ENCODE measurements at regions not wholly inside any gene's neighbourhood (a gene's known extent, or its start where the extent isn't known, plus 50 kb on each side); places are given as distances from the start of the nearest gene placed in this dataset.

GRCh38 chr4:30437316-30437715 lies 282.9 kb upstream of the PCDH7 start:
- TF ChIP-seq, protein P1, sequence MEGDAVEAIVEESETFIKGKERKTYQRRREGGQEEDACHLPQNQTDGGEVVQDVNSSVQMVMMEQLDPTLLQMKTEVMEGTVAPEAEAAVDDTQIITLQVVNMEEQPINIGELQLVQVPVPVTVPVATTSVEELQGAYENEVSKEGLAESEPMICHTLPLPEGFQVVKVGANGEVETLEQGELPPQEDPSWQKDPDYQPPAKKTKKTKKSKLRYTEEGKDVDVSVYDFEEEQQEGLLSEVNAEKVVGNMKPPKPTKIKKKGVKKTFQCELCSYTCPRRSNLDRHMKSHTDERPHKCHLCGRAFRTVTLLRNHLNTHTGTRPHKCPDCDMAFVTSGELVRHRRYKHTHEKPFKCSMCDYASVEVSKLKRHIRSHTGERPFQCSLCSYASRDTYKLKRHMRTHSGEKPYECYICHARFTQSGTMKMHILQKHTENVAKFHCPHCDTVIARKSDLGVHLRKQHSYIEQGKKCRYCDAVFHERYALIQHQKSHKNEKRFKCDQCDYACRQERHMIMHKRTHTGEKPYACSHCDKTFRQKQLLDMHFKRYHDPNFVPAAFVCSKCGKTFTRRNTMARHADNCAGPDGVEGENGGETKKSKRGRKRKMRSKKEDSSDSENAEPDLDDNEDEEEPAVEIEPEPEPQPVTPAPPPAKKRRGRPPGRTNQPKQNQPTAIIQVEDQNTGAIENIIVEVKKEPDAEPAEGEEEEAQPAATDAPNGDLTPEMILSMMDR (IDR thresholded peaks at IDR 0.05), result no peak
- POLR2A ChIA-PET, result no interaction called here
- no peak for DNase-seq

DNA sequence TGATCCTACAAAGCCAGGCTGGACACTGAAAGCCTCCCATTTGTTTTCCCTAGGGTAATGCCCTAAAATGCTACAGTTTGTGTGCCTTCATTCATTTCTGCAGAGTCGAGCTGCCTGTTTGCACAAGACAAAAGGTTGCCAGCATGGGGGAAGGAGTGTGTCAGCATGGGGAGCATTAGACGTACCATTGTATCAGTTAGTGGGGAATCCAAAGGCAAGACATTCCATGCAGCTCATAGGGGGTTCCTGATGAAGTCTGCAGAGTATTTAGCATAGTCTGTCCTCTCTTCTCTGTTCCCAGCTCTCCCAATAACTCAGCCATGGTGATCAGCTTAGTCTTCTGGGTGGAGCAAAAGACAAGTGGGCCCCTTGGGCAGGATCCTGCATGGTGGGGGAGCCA lies 276.9 kb upstream of the PCDH7 start:
- Mint-ChIP-seq H3K4me3 (no peak overlapping the region), H3K4me1 (ENCODE audit: low read depth) (no peaks in the 10 kb centered on the region), H3K36me3 (ENCODE audit: low read depth) (no peaks in the 10 kb centered on the region), H3K9me3 (peaks cover 7% of the 10 kb centered on the region), H3K27me3 (no peaks in the 10 kb centered on the region), H3K27ac (no peak overlapping the region)
- ATAC-seq (no peak), DNase-seq (no peak)
- ChIA-PET CTCF (no interaction called here), POLR2A (no interaction called here)
- intact Hi-C loops (cut with micrococcal nuclease), result no loop called here
- TF ChIP-seq, protein P1 (IDR thresholded peaks at IDR 0.05), result no peak

More at GRCh38 chr4:30437316-30437715, 282.9 kb upstream of the PCDH7 start:
- CTCF ChIA-PET, result no interaction called here
- H3K4me1 Mint-ChIP-seq (ENCODE audit: low read depth), result no peaks in the 10 kb centered on the region
- H3K4me3 Mint-ChIP-seq, result no peak overlapping the region
- H3K36me3 Mint-ChIP-seq (ENCODE audit: low read depth), result no peaks in the 10 kb centered on the region
- intact Hi-C loops (cut with micrococcal nuclease), result no loop called here
- ATAC-seq, result no peak
- no peak overlapping the region for H3K27ac Mint-ChIP-seq
- H3K9me3 Mint-ChIP-seq, result peaks cover 5% of the 10 kb centered on the region
- no peaks in the 10 kb centered on the region for H3K27me3 Mint-ChIP-seq

GRCh38 chr4:30450474-30450873 lies 269.7 kb upstream of the PCDH7 start:
- no peaks in the 10 kb centered on the region for H3K36me3 Mint-ChIP-seq (ENCODE audit: low read depth)
- TF ChIP-seq, protein P1 (IDR thresholded peaks at IDR 0.05), result no peak
- H3K4me3 Mint-ChIP-seq, result no peak overlapping the region
- no peaks in the 10 kb centered on the region for H3K4me1 Mint-ChIP-seq (ENCODE audit: low read depth)
- ATAC-seq, result no peak
- no peaks in the 10 kb centered on the region for H3K27me3 Mint-ChIP-seq
- POLR2A ChIA-PET, result no interaction called here
- CTCF ChIA-PET, result no interaction called here
- no peak overlapping the region for H3K27ac Mint-ChIP-seq
- intact Hi-C loops (cut with micrococcal nuclease), result no loop called here
- H3K9me3 Mint-ChIP-seq, result peaks cover 19% of the 10 kb centered on the region
- DNase-seq, result no peak

DNA sequence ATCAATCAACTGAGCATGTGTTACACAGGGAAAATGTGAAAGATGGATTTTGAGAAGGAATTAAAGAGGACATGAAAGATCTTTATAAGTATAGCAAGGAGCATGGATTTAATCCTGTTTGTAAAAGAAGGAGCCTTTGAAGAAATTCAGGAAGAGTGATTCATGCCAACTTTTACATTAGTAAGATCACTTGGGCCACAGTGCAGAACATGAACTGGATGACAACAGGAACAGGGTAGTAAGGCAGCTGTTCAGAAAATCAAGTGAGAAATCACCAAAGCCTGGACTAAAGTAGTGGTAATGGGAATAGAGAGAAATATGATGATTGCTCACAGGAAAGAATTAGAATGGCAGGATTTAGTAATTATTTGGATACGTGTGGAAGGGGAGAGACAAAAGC lies 265.7 kb upstream of the PCDH7 start:
- H3K9me3 Mint-ChIP-seq, result peaks cover 19% of the 10 kb centered on the region
- no peaks in the 10 kb centered on the region for H3K27me3 Mint-ChIP-seq
- TF ChIP-seq, protein P1 (IDR thresholded peaks at IDR 0.05), result no peak
- DNase-seq (no peak), ATAC-seq (no peak)
- no peaks in the 10 kb centered on the region for H3K36me3 Mint-ChIP-seq (ENCODE audit: low read depth)
- intact Hi-C loops (cut with micrococcal nuclease), result no loop called here
- no peaks in the 10 kb centered on the region for H3K4me1 Mint-ChIP-seq (ENCODE audit: low read depth)
- CTCF ChIA-PET, result no interaction called here
- no peak overlapping the region for H3K27ac Mint-ChIP-seq
- POLR2A ChIA-PET, result no interaction called here
- no peak overlapping the region for H3K4me3 Mint-ChIP-seq

DNA sequence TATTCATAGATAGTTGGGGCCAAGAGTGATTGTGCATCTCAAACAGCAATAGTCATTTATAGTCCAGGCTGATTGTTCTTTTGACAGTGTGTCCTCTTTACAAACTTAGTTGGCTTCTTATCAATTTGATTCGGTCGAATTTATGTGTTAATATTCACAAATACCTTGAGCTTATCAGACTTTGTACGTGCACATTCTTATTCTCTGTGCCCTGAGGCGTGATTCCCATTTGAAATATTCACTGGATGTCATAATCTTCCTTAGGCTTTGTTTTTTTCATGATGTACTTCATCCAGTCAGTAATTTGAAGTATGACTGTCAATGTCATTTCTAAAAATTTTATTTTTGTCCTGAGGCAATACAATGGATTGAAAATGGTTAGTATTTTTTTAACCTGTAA lies 263.5 kb upstream of the PCDH7 start:
- peaks cover 19% of the 10 kb centered on the region for H3K9me3 Mint-ChIP-seq
- H3K36me3 Mint-ChIP-seq (ENCODE audit: low read depth), result no peaks in the 10 kb centered on the region
- ChIA-PET CTCF (no interaction called here), POLR2A (no interaction called here)
- DNase-seq (no peak), ATAC-seq (no peak)
- H3K27ac Mint-ChIP-seq, result no peak overlapping the region
- no peaks in the 10 kb centered on the region for H3K27me3 Mint-ChIP-seq
- intact Hi-C loops (cut with micrococcal nuclease), result no loop called here
- TF ChIP-seq, protein P1 (IDR thresholded peaks at IDR 0.05), result no peak
- H3K4me1 Mint-ChIP-seq (ENCODE audit: low read depth), result no peaks in the 10 kb centered on the region
- no peak overlapping the region for H3K4me3 Mint-ChIP-seq

Measured in activated CD8-positive, alpha-beta T cell treated with anti-CD3 and anti-CD28 coated beads for 36 hours (primary cell).